ENCODE measurements at regions not wholly inside any gene's neighbourhood (a gene's known extent, or its start where the extent isn't known, plus 50 kb on each side); places are given as distances from the start of the nearest gene placed in this dataset.

DNA sequence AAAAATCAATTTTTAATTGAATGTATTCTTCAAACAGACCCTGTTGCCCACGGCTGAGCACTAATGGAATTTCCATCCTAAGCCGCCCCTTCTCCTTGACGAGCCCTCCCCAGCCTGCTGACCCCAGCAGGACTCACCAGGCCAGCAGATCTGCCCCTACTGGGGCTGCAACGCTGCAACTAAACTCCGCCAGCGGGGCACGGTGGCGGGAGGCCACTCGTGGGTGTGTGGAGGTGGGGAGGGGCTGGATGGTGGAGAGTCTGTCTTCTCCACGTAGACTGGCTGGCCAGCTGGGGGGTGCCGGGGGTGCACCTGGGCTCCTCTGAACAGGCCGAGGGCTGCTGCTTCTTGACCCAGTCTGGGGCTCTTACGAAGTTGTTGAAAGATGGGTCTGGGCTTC lies 67.8 kb downstream of the ENGASE start:
- DNase-seq (ENCODE audit: low read depth, low spot score) (no peak), FAIRE-seq (no peak)
- intact Hi-C loops (cut with micrococcal nuclease) = no loop called here
- H3K79me2 ChIP-seq (ENCODE audit: control insufficient read depth, insufficient read depth, low read length) = no peaks in the 10 kb centered on the region
- H3K4me3 ChIP-seq (replicated peaks in 1 of 3; ENCODE audit: insufficient read depth in 1 of 3, low read depth in 1 of 3, low read length in 3 of 3) = no peak overlapping the region
- H3K27me3 ChIP-seq (ENCODE audit: control insufficient read depth in 2 of 2, insufficient read depth in 2 of 2, low read length in 2 of 2) = no peaks in the 10 kb centered on the region
- no peaks in the 10 kb centered on the region for H3K9me3 ChIP-seq (replicated peaks; ENCODE audit: control insufficient read depth, insufficient read depth, low read length)
- POLR2A ChIA-PET = no interaction called here
- CTCF ChIA-PET = no interaction called here
- no peaks in the 10 kb centered on the region for H4K20me1 ChIP-seq (replicated peaks; ENCODE audit: control insufficient read depth, extremely low read depth, insufficient read depth, low read length)
- H3K9me1 ChIP-seq (replicated peaks; ENCODE audit: control insufficient read depth, extremely low read depth, insufficient read depth, low read length) = no peaks in the 10 kb centered on the region
- TF ChIP-seq JUN (IDR thresholded peaks at IDR 0.05; ENCODE audit: borderline replicate concordance, insufficient read depth, insufficient read length, low read depth) = no peak
- TF ChIP-seq CTCF (IDR thresholded peaks at IDR 0.05; ENCODE audit: extremely low read depth in 1 of 2, insufficient read depth in 1 of 2, low read depth in 1 of 2, low read length in 2 of 2) = no peak
- TF ChIP-seq, protein P1, sequence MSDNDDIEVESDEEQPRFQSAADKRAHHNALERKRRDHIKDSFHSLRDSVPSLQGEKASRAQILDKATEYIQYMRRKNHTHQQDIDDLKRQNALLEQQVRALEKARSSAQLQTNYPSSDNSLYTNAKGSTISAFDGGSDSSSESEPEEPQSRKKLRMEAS (IDR thresholded peaks at IDR 0.05; ENCODE audit: insufficient read depth, insufficient read length) = no peak
- no peak for TF ChIP-seq GATA2 (IDR thresholded peaks at IDR 0.05; ENCODE audit: insufficient read depth, insufficient read length, low read depth, low read length)
- TF ChIP-seq POLR2AphosphoS5 (IDR thresholded peaks at IDR 0.05; ENCODE audit: insufficient read depth, low read depth, low read length) = no peak
- TF ChIP-seq EZH2 (IDR thresholded peaks at IDR 0.05; ENCODE audit: borderline replicate concordance, low read depth, low read length, severe bottlenecking) = no peak
- no peak for TF ChIP-seq FOS (IDR thresholded peaks at IDR 0.05; ENCODE audit: borderline replicate concordance, insufficient read depth, low read length)
- H3K27ac ChIP-seq (ENCODE audit: insufficient read depth, low read depth, low read length) = no peak overlapping the region
- H2AFZ ChIP-seq (ENCODE audit: low read depth, low read length) = no peak overlapping the region
- no peaks in the 10 kb centered on the region for H3K4me1 ChIP-seq (ENCODE audit: control insufficient read depth, extremely low read depth, insufficient read depth, low read length)
- H3K9ac ChIP-seq (replicated peaks; ENCODE audit: extremely low read depth, insufficient read depth, low read length) = no peak overlapping the region
- dilution Hi-C loops (cut with MboI; ENCODE audit: extremely low pct_ligation_motif_present, low sequenced_read_pairs) = no loop called here
- no peak overlapping the region for H3K4me2 ChIP-seq (ENCODE audit: insufficient read depth, low read length)
- H3K36me3 ChIP-seq (ENCODE audit: control insufficient read depth in 2 of 2, extremely low read depth in 1 of 2, insufficient read depth in 2 of 2, low read length in 2 of 2) = no peaks in the 10 kb centered on the region
- no TSS peak for BruUV-seq (replicated peaks)
